ENCODE measurements at regions not wholly inside any gene's neighbourhood (a gene's known extent, or its start where the extent isn't known, plus 50 kb on each side); places are given as distances from the start of the nearest gene placed in this dataset.

DNA sequence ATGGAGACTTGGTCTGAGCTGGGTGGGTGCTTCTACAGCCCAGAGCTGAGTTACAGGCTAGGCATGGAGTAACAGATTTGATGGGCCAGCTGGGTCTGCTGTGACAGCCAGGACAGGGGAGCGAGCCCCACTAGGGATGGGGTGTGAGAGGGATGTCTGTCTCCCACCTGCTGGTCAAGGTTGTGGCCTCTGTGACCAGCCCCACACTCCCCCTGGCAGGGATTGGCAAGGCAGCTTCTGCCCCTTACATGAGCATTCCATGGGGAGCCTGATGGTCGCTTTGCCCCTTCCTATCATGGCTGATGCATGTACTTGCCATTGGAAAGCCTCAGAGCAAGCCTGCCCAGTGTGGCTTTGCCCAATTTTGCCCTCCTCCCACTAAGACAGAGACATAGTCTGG, 162.0 kb upstream of the FIGN start:
- TF ChIP-seq POLR2A (IDR thresholded peaks at IDR 0.05; ENCODE audit: borderline replicate concordance, extremely low read depth, insufficient read depth, insufficient read length) (no peak), REST (IDR thresholded peaks at IDR 0.05; ENCODE audit: low read depth) (no peak)
- TF ChIP-seq, protein P1, sequence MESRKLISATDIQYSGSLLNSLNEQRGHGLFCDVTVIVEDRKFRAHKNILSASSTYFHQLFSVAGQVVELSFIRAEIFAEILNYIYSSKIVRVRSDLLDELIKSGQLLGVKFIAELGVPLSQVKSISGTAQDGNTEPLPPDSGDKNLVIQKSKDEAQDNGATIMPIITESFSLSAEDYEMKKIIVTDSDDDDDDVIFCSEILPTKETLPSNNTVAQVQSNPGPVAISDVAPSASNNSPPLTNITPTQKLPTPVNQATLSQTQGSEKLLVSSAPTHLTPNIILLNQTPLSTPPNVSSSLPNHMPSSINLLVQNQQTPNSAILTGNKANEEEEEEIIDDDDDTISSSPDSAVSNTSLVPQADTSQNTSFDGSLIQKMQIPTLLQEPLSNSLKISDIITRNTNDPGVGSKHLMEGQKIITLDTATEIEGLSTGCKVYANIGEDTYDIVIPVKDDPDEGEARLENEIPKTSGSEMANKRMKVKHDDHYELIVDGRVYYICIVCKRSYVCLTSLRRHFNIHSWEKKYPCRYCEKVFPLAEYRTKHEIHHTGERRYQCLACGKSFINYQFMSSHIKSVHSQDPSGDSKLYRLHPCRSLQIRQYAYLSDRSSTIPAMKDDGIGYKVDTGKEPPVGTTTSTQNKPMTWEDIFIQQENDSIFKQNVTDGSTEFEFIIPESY (IDR thresholded peaks at IDR 0.05; ENCODE audit: extremely low read depth, insufficient replicate concordance, low read length): no peak
- TF ChIP-seq, protein P2, sequence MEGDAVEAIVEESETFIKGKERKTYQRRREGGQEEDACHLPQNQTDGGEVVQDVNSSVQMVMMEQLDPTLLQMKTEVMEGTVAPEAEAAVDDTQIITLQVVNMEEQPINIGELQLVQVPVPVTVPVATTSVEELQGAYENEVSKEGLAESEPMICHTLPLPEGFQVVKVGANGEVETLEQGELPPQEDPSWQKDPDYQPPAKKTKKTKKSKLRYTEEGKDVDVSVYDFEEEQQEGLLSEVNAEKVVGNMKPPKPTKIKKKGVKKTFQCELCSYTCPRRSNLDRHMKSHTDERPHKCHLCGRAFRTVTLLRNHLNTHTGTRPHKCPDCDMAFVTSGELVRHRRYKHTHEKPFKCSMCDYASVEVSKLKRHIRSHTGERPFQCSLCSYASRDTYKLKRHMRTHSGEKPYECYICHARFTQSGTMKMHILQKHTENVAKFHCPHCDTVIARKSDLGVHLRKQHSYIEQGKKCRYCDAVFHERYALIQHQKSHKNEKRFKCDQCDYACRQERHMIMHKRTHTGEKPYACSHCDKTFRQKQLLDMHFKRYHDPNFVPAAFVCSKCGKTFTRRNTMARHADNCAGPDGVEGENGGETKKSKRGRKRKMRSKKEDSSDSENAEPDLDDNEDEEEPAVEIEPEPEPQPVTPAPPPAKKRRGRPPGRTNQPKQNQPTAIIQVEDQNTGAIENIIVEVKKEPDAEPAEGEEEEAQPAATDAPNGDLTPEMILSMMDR (IDR thresholded peaks at IDR 0.05 in 2 of 3, conservative IDR thresholded peaks at IDR 0.05 in 1 of 3; ENCODE audit: borderline replicate concordance in 1 of 3, insufficient read depth in 1 of 3, low read depth in 2 of 3, low read length in 2 of 3): no peak
- TF ChIP-seq, protein P3, sequence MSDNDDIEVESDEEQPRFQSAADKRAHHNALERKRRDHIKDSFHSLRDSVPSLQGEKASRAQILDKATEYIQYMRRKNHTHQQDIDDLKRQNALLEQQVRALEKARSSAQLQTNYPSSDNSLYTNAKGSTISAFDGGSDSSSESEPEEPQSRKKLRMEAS (IDR thresholded peaks at IDR 0.05): no peak
